Skin of body (tissue), 1 donor: ENCODE measurements at regions not wholly inside any gene's neighbourhood (a gene's known extent, or its start where the extent isn't known, plus 50 kb on each side); places are given as distances from the start of the nearest gene placed in this dataset.

Experiments
- DNase-seq: peaks from one replicate; lab custom pipeline; 2025; lab: John Stamatoyannopoulos, UW

DNA sequence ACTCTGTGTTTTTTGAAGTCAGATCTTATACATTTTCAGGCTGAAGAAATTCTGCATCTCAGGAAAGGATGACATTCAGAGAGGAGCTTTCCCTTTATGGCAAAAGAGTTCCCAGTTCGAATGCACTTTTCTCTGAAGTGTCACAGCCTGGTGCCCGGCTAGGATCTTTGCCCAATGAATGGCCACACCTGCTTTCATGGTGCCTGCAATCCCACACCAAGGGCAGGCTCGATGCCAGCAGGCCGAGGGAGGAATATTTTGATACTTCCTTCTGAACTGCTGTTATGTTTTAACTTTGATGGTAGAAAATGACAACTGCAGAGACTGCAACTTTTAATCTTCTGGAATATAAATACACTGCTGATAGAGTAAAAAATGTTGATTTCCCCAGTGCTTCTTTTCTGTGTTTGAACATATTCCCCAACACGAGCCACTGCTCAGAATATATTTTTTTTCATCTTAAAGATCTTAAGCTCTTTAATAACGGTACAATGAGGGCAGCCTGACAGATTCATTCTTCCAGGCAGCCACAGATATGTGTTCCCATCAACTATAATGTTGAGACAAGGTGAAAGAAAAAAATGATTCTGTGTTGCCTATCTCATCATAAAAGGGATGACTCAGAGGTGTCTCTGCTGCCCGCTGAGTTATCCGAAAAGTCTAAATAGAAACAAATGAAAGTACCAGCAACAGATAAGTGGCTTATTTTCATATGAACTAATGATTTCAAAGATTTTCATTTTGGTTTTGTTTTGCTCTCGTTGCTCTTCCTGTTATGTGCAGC is 848.5 kb downstream of the DCDC2C start:
- DNase-seq: no peak

DNA sequence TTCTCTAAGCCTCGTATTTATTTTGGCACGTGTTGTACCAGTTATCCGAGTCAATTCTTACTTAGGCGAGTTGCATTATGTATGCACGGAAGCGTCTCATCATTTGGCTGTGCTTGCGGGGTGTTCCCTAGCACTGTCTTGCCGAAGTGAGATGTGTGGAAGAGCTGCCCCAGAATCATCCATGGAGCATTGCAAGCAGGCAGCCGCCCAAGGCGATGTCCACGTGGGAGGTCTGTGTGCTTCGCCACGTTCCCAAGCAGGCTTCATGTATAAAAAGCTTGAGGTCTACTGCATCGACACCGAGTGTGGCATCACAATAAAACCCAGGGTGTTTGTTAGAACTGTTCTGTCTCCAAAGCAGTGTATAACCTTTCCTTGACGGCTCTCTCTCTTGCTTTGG is 849.9 kb downstream of the DCDC2C start:
- no peak for DNase-seq

DNA sequence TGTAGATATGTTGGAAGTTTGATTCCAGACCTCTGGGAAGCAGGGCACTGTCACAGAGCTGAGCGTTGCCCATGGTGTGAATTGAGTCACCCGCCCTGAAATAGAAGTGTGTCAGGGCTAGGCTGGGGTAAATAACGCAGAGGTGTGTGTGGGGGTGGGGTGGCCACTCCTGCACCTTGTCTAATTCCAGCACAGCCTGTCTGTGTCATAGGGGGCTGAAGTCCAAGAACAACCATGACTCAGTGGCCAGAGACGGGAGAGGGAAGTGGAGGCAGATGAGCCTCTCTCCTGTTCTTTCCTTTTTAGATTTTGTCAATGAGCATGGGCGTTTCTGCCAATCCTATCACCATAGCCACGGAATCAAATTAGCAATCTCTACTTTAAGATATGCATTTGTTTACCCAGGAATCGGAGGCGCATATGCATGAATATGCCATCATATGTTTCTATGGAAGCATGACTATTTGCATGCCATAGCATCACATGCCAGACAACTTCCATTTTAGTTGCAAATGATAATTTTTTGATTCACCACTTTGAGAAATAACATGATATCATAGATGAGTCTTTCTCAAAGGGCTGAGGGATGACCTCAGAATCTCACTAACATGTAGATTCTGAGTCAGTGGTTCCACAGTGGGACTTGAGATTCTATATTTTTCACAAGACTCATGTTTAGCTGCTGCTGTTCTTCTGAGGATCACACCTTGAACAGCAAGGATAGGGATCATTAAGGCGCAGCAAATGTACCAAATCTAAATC is 852.9 kb downstream of the DCDC2C start:
- DNase-seq: no peak

DNA sequence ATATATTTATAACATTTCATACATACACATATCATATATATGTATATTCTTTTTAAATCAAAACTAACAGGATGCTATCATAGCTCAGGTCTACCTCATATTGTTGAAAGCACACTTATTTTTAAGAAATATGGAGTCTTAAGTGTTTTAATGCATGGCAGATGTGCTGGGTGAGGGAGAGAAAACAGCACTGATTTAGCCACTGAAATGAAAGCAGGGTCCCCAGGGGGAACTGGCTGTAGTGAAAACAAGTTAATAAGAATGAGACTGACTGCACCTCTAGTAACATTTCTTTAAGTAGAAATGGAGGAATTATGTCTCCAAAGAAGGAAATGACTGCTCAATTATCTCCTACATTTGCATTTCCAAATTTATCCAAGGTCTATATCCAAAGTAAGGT is 857.8 kb downstream of the DCDC2C start:
- DNase-seq: no peak

DNA sequence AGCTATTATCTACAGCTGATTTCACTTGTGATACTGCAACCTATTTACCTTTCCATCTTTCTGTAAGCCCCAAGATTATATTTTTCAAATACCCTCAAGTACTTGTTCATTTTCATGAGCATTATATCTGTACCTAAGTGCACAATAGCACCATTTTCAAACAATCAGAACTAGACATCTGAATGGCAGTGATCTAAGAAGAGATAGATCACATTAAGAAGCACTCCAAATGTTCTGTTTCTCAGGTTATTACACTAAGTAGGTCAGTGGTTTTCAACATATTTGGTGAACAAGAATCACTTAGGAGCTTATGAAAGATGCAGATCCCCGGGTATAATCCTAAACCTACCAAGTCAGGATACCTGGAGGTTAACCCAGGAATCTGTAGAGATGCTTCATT is 872.7 kb downstream of the DCDC2C start:
- DNase-seq: no peak

DNA sequence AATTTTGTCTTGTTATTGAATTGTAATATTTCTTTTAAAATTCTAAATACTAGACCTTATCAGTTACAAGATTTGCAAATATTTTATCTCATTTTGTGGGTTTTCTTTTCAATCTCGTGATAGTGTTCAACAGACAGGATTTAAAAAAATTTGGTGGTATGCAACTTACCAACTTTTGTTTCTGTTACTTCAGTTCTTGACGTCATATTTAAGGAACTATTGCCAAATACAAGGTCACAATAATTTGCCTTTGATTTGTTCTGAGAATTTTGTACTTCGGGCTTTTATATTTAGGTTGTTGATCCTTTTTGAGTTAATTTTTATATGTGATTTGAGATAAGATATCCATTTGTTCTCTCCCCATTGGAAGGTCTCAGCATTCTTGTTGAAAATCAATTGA is 876.6 kb downstream of the DCDC2C start:
- DNase-seq: no peak

DNA sequence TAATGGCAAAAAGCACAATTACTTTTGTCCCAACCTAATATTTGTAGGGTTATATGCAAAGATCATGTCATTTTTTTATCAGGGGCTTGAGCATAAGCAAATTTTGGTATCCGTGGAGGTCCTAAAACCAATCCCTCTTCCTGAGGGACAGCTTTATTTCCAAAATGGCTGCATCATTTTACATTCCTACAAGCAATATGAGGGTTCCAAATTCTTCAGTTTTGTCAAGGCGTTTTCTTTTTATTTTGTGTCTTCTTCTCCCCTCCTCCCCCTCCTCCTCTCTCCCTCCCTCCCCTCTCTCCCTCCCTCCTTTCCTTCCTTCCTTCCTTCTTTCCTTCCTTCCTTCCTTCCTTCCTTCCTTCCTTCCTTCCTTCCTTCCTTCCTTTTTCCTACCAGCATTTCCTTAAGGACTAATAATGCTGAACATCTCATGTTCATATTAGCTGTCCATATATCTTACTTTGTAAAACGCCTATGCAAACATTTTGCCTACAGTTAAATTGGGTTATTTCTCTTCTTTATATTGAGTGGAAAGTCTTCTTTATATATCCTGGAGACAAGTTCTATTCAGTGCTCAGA is 881.8 kb downstream of the DCDC2C start:
- DNase-seq: no peak

DNA sequence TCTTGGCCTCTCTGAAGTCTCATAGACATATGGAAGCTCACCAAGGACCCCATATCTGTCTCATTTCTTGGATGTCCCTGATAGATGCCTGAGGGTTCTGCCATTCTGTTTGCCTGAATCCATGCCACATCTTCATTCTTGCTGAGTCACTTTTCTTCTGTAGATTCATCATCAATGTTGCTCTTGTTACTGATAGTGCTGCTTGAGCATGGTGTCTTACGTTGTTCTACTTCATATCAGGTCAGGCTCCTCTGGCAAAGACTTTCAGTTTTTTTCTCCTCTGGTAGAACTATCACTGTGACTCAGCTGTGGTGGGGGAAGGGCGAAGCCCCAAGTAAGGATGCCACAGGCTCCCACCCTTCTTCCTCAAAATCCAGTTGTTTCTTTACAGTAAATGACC is 885.2 kb downstream of the DCDC2C start:
- DNase-seq: no peak

DNA sequence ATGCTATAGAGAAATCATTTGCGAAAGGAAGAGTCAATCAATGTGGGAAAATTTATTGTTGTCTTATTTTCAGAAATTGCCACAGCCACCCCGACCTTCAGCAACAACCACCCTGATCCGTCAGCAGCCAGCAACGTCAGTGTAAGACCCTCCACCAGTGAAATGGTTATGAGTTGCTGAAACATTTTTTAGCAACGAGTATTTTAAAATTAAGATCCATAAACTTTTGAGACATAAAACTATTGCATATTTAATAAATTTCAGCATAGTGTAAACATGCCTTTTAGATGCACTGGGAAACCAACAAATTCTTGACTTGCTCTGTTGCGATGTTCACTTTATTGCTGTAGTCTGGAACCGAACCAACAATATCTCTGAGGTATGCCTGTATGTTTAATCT is 887.9 kb downstream of the DCDC2C start:
- no peak for DNase-seq

DNA sequence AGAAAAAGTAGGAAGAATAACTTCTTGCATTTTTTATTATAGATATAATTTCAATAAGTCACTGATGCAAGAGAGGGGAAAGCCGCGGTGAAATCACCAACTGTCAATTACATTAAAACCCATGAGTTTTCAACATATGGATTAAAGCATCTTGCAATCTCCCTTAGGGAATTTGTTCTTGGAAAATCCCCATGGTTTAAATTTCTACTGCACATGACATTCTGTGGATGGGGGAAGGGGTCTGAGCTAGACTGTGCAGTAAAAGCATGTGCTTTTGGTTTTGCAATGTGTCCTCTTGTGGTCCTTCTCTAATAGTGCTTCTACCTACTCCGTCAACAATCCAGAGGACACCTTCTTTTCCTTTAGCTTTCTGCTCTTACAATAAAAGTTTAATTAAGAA is 894.0 kb downstream of the DCDC2C start:
- peak; percentile 39 for DNase-seq

DNA sequence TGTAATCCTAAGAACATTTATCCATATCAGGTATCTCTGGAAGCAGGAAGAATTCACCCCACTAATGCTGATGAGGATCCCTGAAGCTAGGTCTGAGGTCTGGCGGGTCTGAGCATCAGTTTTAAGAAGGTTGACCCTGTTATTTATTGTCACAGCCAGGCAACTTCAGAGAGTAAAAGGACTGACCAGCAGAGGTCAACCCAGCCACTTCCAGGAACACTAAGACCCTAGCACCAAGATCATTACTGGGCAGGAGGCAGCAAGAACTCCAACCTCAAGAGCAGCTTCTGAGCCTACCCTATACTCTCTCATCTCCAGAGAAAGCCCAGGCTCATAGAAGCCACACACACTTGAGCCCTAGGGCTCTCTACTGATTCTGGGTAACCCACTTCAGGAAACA is 901.4 kb downstream of the DCDC2C start:
- DNase-seq: no peak

DNA sequence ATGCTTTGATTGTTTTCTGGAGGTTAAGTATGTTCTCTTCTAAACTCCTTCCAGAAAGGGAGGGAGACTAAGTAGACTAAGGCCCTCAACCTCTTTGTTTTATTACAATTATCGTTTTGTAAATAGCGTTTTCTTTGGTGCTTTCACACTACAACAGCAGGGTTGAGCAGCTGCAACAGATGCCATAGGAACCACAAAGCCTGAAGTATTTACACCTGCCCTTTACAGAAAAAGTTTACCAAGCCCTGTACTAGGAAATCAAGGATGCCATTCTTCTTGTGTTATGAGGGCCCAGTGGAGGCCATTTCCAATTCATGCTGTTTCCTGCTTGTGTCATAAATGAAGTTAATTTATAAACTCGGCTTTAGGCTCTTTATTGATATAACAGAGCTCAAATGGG is 914.8 kb downstream of the DCDC2C start:
- no peak for DNase-seq

DNA sequence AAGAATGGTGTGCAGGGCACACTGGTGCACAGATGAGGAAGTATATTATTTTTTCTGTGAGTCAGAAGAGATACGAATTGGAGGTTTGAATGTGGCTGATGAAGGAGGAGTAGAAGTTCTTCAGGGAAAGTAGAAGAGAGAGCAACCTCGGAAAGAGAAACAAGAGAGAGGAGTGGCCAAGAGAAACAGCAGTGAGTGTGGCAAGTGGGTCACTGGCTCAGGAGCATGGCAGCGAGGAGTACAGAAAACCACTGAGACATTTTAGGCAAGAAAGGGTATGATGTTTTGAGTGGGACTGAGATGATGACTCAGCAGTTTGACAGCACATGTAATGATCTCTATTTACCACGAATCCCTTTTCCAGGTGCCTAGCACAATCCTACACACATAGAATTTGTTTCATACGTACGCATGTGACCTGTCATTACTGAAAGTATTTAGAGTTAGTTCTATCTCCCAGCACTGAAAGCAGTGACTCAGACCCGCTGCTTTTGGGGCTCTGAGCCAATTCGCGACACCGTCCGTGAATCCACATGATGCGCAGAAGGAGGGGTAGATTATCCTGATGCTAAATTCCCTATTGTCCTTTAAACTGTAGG is 915.4 kb downstream of the DCDC2C start:
- DNase-seq: no peak

DNA sequence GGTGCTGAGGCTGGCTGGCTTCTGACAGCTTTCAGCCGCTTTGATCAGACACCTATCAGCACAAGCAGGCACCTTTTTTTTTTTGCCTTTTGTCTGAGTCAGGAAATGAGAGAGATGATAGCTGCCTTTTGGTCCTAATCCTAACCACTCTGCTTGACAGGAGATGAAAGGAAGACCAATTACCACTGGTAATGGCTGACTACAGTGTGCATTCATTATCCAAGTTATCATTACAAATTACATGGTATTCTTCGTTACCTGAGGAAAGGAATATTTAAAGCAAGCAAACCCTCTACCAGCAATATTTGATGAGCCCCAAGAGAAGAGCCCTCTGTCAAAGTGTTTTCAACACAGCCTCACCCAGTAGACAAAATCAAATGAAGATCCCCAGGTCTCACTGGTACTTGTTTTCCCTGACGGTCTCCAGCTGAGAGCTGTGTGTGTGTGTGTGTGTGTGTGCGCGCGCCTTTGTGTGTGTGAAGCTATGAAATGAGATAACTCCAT is 925.7 kb downstream of the DCDC2C start:
- no peak for DNase-seq

DNA sequence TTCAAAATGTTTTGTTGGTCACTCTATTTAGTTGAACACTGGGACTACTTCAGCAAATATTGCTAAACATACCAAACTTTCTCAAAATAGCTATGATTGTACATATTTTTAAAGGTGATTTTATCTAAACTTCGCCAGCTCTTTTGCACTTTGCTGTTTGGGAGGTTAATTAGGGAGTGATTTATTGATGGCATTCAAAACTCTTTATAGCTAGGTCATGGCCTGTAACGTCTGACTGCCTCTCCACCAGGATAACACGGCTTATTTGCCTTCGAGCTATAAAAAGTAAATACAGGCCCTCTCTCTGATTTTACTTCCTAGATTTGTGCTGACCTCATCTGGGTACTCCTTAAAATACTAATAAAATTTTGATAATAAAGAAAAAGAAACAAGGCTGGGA is 931.9 kb downstream of the DCDC2C start:
- DNase-seq: no peak

DNA sequence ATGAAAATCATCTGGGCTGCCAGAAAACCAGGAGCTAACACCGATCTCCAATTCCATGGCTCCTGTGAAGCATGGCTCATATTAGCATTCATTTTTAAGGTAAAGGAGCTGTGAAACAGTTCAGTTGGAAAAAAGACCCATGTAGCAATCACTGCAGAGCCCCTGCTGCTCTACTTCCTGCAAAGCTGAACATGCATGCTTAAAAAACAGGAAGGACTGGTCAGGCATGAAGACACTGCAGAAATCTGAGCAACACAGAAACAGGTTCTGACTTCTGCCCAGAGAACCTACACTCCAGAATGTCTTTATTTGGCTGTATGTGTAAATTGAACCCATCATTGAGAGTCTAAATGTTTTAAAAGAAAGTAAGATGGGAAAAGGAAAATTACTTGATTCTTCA is 950.6 kb downstream of the DCDC2C start:
- DNase-seq: no peak

DNA sequence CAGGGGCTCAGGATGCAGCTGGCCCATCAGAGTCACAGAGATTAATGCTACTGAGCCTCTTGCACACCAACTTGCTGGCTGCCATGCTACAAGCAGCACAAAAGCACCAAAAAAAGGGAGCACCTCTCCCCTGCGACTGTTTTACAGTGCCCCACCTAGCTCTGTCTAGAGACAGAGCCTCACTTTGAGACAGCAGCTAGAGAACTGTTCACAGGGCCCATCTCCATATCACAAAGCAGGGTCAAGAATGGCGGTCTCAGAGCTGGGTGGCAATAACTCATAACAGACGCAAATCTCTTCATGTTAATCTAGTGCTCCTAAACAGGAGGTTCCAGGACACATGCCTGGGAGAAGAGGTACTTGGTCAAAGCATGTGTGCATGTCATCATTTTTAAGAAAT is 953.0 kb downstream of the DCDC2C start:
- DNase-seq: no peak

DNA sequence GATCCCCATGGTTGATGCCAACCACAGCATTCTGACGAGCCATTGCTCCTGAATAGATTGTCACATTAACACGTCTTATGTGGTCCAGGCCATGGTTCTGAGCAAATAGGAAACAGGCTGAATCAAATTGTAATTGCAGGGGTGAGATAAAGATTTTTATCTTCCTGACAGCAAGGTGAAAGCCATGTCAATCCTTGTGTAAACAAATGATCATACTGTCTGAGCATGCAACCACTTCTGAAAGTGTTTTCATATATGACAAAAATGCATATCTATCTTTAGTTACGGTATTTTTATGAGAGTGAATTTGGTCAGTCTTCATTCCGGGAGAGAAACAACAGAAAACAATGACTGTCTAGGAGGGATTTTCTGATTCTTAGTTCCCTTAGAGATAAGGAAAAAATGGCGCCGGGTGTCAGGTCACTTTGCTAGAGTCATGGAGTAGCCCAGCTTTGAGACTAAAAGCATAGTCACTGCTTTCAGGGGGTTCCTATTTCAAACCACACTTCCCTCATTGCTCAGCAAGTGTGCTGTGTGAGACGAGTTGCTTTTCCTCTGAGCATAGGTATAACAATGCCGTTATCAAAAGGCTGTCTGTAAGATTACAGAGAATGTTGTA is 958.9 kb downstream of the DCDC2C start:
- no peak for DNase-seq

DNA sequence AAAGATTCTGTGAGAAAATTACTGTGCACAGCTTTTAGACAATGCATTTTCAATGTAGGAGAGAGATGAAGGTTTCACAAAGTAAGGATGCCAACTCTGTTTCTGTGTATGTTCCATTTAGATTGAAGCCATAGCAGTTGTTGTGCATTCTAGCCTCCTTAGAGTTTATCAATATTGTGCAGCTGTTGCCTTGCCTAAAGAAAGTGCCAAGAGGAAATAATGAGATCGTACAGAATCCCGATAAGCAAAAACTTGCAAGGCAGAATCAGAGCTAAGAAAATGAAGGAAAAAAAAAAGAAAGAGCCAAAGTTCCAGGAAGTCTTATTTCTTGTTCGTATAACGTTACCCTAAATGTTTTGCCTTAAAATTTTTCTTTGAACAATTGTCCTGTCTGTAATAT is 965.0 kb downstream of the DCDC2C start:
- DNase-seq: no peak

DNA sequence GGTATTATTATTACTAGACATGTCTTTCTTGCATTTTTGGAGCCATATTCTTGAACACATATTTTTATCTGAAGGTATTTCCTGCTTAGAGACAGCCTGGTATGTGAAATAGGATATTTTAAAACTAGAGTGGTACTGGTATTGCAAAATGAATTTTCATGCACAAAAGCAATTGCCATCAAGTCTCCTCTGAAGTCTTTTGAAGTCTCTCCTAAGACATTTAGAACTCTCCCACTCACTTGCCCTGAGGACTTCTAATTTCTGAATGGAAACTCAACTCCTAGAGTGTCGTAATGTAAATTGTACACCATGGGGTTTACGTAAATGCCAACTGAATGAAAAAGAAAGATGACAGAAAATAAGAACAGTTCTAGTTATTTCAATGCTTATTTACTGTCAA is 967.0 kb downstream of the DCDC2C start:
- no peak for DNase-seq

DNA sequence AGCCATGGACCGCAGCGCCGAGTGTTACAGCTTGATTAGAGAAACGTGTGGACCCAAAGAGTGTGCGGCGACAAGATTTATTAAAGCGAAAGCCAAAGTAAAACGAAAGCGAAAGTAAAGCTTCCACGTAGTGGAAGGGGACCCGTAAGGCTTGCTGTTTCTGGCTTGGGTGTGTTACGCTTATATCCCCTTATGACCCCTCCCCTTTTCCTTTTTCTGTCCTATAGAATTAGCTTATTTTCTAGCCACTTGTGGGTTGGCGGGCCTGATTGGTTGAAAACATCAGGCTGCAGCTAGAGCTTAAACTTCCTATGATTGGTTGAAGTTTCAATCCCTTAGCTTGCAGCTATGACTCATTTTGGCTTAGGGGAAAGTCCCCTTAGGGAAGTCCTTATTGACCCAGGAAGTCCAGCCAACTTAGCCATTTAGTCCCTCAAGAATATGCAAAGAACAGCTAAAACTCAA is 969.7 kb downstream of the DCDC2C start:
- DNase-seq: peak; percentile 37

DNA sequence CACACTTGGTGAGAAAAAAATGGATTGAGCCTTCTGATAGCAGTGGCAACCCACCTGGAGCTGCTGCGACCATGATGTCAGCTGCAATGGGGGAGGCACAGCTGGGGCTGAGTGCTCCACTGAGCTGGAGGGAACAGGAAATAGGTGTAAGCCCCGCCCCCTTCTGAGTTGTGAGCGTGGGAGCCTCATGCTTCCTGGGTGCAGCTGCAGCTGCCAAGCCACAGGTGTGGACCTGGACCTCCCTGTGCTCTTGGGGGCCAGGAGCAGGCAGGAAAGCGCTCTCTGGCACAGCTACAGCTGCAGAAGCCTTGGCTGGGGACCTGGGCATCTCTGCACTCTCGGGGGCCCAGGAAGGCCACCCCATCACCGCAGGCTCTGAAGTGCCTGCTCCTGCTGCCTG is 970.6 kb downstream of the DCDC2C start:
- no peak for DNase-seq
